Middle frontal gyrus (tissue), 1 donor: ENCODE measurements at regions not wholly inside any gene's neighbourhood (a gene's known extent, or its start where the extent isn't known, plus 50 kb on each side); places are given as distances from the start of the nearest gene placed in this dataset.
"Not testable (repeated sequence)": the region's sequence is repeated elsewhere in the genome, so short reads cannot be mapped to it uniquely, and the experiment has no call there.

Experiments used
- DNase-seq: peaks from one replicate; pipeline ENCODE4 v3.0.0-alpha.2; 2015; ENCODE audit warnings: low spot score; ENCODE audit errors: extremely low spot score

DNA sequence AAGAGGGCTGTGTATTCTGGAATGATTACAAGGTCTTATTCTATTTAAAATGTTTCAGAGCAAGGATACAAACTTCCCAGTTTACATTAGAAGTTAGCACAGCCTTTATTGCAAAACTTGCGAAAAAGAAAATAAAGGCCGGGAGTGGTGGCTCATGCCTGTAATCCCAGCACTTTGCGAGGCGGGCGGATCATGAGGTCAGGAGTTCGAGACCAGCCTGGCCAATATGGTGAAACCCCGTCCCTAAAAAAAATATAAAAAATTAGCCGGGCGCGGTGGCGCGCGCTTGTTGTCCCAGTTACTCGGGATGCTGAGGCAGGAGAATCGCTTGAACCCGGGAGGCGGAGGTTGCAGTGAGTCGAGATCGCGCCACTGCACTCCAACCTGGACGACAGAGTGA, 87.1 kb downstream of the TRIM27 start:
- not testable (repeated sequence) for DNase-seq

DNA sequence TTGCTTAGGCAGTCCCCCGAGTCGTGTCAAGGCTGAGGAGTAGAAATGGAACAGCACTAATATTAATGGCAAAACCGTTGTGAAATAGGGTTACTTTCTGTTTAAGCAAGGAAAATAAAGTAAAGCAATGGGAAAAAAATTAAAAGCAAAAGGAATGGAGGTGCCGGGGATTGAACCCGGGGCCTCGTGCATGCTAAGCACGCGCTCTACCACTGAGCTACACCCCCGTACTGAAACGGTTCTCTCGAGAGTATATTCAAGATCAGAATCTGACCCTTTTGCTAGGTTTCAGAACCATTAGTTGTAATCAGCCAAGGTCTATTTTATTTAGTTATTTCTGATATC, 85.5 kb downstream of the TRIM27 start:
- DNase-seq: peak; percentile 84

DNA sequence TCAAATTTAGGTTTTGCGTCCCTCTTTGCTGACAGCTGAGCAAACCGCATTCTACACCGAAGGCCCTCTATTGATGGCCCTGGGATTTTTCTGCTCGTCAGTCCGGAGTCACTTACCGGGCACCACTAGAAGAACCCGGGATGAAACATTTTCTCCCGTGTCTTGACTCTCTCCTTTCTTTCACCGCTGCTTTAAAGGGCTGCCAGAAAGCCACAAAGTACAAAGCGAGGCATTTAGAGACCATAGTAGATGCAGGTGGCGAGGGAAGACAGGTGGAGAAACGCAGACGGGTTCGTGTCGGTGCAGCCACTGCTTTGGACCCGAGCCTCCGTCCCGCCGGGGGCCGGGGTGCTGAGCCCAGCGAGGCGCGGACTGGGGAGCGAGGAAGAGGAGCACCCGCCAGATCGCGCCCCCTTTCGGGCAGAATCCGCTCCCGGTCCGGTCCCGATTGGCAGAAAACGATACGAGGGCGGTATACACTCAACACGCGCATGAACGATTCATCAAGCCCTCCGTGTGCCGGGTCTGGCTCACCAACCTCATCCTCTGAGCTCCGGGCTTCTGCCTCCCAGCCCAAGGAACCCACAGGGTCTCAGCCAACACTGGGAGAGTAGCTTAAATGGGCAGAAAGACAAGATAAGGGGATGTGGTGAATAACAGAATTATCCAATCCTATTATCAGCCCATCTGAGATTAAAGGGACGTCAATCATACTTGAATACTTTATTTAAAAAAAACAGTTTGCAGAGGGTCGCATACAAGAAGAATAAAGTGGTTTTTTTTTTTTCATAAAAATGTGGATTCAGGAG, 84.9 kb downstream of the TRIM27 start:
- DNase-seq: peak; percentile 16

DNA sequence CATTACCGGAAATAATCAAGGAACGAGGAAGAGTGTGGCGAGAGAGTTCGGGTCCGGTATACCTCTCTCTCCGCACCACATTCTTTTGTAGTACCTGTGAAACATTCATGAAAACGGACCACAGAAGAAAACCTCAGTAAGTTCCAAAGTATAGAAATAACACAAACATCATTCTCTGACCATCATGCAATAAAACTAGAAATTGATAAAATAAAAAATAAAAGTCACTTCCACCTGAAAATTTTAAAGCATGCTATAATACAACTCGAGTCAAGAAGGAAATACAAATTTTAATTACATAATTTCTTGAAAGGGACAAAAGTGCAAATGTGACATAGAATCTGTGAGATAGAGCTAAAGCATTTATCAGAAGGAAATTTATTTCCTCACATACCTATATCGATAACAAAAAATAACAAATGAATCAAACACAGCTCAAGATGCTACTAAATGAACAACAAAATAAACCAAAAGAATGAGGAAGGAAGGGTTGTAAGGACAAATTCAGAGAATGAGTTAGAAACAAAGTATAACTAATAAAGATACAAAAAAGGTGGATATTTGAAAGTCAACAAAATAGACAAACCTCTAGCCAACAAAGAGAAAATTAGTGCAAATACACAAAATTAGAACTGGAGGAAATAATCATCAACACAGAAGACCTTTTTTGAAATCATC, 84.2 kb downstream of the TRIM27 start:
- DNase-seq: no peak

DNA sequence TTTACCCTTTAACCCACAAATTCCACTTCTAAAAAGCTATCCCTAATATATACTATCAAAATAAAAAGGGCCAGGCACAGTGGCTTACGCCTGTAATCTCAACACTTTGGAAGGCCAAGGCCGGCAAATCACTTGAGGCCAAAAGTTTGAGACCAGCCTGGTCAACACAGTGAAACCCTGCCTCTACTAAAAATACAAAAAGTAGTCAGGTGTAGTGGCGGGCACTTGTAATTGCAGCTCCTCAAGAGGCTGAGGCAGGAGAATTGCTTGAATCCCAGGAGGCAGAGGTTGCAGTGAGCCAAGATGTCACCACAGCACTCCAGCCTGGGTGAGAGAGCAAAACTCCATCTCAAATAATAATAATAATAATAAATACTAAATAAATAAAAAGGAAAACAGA, 82.5 kb downstream of the TRIM27 start:
- no peak for DNase-seq

DNA sequence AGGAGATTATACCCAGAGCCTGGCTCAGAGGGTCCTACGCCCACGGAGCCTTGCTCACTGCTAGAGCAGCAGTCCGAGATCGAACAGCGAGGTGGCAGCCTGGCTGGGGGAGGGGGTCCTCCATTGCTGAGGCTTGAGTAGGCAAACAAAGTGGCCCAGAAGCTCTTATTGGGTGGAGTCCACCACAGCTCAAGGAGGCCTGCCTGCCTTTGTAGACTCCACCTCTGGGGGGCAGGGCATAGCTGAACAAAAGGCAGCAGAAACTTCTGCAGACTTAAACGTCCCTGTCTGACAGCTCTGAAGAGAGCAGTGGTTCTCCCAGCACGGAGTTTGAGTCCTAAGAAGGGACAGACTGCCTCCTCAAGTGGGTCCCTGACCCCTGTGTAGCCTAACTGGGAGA, 75.0 kb downstream of the TRIM27 start:
- DNase-seq: not testable (repeated sequence)
